ENCODE measurements at regions not wholly inside any gene's neighbourhood (a gene's known extent, or its start where the extent isn't known, plus 50 kb on each side); places are given as distances from the start of the nearest gene placed in this dataset.

DNA sequence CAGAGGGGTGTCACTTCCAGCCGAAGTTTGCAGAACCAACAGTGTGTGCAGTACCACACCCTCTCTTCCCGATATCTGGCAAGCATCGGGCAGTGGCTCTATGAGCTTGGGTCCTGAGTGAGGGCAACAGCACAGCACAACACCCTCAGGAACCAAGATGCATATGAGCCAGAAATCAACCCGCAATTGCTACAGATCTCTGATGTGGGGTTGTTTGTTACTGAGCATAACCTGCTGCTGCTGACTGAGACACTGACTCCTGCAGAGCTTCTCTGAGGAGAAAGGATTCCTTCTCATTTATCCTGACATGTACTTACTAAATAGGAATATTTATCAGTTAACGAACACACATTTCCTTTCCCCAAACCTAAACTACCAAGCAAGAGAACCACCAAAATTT, 218.3 kb downstream of the RBFOX3 start:
- H3K27ac ChIP-seq, result no peak overlapping the region
- TF ChIP-seq ZFX (IDR thresholded peaks at IDR 0.05), result no peak
- TF ChIP-seq, protein P1, sequence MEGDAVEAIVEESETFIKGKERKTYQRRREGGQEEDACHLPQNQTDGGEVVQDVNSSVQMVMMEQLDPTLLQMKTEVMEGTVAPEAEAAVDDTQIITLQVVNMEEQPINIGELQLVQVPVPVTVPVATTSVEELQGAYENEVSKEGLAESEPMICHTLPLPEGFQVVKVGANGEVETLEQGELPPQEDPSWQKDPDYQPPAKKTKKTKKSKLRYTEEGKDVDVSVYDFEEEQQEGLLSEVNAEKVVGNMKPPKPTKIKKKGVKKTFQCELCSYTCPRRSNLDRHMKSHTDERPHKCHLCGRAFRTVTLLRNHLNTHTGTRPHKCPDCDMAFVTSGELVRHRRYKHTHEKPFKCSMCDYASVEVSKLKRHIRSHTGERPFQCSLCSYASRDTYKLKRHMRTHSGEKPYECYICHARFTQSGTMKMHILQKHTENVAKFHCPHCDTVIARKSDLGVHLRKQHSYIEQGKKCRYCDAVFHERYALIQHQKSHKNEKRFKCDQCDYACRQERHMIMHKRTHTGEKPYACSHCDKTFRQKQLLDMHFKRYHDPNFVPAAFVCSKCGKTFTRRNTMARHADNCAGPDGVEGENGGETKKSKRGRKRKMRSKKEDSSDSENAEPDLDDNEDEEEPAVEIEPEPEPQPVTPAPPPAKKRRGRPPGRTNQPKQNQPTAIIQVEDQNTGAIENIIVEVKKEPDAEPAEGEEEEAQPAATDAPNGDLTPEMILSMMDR (conservative IDR thresholded peaks at IDR 0.05), result no peak

DNA sequence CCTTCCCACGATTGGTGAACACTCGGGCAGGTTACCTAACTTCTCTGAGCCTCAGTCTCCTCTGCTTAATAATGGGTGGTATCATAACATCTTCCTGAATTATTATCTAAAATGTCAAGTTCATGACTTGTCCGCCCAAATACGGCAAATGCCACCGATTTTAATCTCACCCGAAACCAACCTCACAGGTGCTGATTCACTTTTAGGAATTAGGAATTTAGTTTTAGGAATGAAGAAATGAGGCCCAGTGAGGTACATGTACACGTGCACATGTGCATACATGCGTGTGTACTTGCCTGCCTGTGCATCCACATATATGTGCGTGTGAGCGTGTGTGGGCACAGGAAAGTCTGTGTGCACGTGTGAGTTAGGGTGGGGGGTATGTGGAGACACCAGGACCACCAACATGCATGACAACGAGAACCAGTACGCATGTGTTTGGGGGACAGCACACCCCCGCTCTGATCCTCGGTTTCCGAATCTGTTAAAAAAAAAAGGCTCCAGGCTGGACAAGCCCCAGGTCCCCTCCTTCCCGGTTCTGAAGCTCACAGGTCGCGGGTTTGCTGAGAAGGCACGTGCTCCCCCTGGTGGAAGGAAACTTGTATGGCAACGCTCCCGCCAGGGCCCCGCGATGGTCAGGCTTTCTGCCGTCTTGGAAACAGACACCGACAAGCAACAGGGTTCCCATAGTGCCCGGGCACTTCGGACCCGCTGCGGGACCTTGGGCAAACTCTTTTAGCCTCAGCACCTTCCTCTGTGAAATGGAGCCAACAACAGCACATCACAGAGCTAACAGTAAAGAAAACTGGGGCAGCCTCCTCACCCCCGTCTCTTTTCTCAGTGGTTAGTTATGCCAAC, 219.2 kb downstream of the RBFOX3 start:
- TF ChIP-seq ZFX (IDR thresholded peaks at IDR 0.05), result no peak
- TF ChIP-seq, protein P1 (conservative IDR thresholded peaks at IDR 0.05), result peak; percentile 94
- no peak overlapping the region for H3K27ac ChIP-seq

GRCh38 chr17:79389896-79390295, 221.0 kb downstream of the RBFOX3 start:
- TF ChIP-seq, protein P1 (conservative IDR thresholded peaks at IDR 0.05), result no peak
- TF ChIP-seq ZFX (IDR thresholded peaks at IDR 0.05), result no peak
- H3K27ac ChIP-seq, result no peak overlapping the region

DNA sequence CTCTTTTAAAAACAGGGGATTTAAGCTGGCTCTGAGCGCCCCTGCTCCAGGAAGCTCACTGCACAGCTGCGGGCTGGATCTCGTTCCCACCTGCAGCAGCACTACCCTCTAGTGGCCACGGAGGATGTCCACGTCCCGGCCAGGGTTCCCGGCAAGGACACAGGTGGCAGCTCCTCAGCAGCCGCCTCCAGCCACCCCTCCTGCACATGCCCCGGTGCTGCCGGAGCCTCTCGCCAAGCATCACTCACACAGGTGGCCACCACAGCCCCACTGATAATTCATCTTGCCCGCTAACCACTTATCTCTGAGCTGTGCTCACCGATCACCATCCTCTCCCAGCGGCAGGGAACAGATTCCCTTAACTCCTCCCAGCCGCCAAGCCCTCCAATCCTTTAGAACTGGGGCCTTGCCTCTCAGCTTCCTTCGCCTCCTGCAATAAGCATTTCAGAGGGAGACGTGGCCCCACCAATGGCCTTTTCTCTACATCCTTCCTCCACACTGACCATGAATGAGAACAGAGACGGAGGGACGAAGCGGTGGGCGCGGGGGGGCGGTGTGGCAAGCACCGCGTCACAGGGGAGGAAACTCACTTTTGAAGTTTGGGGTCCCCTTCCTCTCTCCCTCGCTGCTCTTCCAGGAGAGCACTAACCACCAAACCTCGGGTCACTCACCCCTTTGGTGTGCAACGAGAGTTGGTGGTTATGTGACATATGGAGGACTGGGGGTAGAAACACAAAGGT, 222.1 kb downstream of the RBFOX3 start:
- TF ChIP-seq, protein P1 (conservative IDR thresholded peaks at IDR 0.05), result peak; percentile 91
- TF ChIP-seq ZFX (IDR thresholded peaks at IDR 0.05), result no peak
- no peak overlapping the region for H3K27ac ChIP-seq

GRCh38 chr17:79387783-79388182, 223.1 kb downstream of the RBFOX3 start:
- no peak overlapping the region for H3K27ac ChIP-seq
- TF ChIP-seq ZFX (IDR thresholded peaks at IDR 0.05), result no peak
- TF ChIP-seq, protein P1 (conservative IDR thresholded peaks at IDR 0.05), result no peak

DNA sequence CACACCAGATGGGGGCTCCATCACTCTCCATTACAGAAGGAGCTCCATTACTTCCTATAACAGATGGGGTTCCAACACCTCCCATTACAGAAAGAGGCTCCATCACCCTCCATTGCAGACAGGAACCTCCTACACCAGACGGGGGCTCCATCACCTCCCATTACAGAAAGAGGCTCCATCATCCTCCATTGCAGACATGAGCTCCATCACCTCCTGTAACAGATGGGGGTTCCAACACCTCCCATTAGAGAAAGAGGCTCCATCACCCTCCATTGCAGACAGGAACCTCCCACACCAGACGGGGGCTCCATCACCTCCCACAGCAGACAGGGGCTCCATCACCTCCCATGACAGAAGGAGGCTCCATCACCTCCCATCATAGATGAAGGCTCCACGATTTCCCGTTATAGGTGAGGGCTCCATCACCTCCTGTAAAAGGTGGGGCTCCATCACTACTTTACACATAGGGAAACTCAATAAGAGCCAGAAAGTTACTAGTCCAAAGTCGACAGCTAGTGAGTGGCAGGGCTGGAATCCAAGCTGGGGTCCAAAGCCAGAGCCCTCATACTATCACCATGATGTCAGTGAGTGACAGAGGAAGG, 224.8 kb downstream of the RBFOX3 start:
- TF ChIP-seq ZFX (IDR thresholded peaks at IDR 0.05), result no peak
- TF ChIP-seq, protein P1 (conservative IDR thresholded peaks at IDR 0.05), result no peak
- no peak overlapping the region for H3K27ac ChIP-seq

GRCh38 chr17:79382313-79382712, 228.5 kb downstream of the RBFOX3 start:
- no peak overlapping the region for H3K27ac ChIP-seq
- no peak for TF ChIP-seq ZFX (IDR thresholded peaks at IDR 0.05)
- TF ChIP-seq, protein P1 (conservative IDR thresholded peaks at IDR 0.05), result no peak

All from C4-2B (cell line).